Left lobe of liver (tissue), 2 donors: ENCODE measurements at regions not wholly inside any gene's neighbourhood (a gene's known extent, or its start where the extent isn't known, plus 50 kb on each side); places are given as distances from the start of the nearest gene placed in this dataset.
"Not testable (repeated sequence)": the region's sequence is repeated elsewhere in the genome, so short reads cannot be mapped to it uniquely, and the experiment has no call there.

ENCODE experiments used
- ATAC-seq: fragments of 200-7000 bp; cut with Tn5 transposase; one replicate; pipeline ENCODE4 v1.9.1; 2020; ENCODE audit warnings: mild to moderate bottlenecking, moderate library complexity
- DNase-seq: peaks from one replicate; pipeline ENCODE4 v3.0.0-alpha.2; 2020; ENCODE audit warnings: low spot score
- donor health status: DM: no; HTN: no; CAD: no; lungs with moderate emphysema.
- donor health status: DM: no; HTN: yes; CAD: no.

DNA sequence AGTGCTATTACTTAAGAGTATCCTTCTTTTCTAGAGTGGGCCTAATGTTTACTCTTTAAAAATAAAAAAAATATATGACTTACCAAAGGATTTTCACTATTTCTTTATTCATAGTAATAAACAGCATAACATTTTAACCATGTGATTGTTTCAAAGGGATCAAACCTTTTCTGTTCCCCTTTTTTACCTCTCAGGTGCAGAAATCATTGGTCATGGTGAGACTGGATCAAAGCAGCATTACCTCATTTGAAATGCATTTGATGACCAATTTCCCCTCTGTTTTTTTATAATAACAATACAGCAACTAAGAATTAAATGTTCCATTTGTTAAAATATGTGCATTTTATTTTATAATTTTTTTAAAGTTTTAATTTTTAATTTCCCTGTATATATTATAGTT, 598.0 kb upstream of the RGMB start:
- DNase-seq (no peak), ATAC-seq (no peak)

- no peak for ATAC-seq
- no peak for DNase-seq
These were observed 593.4 kb upstream of the RGMB start for GRCh38 chr5:98179791-98180755.

DNA sequence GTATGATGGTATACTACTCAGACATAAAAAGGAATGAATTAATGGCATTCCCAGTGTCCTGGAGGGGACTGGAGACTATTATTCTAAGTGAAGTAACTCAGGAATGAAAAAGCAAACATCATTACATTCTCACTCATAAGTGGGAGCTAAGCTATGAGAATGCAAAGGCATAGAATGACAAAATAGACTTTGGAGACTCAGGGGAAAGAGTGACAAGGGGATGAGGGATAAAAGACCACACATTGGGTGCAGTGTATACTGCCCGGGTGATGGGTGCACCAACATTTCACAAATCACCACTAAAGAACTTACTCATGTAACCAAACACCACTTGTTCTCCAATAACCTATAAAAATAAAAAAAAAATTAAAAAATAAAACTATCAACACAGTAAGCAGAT, 587.3 kb upstream of the RGMB start:
- ATAC-seq, result no peak
- DNase-seq, result no peak

GRCh38 chr5:98187945-98188344, 585.5 kb upstream of the RGMB start:
- DNase-seq (no peak), ATAC-seq (no peak)

- not testable (repeated sequence) for ATAC-seq, DNase-seq
These were observed 583.1 kb upstream of the RGMB start for GRCh38 chr5:98190344-98190743.

DNA sequence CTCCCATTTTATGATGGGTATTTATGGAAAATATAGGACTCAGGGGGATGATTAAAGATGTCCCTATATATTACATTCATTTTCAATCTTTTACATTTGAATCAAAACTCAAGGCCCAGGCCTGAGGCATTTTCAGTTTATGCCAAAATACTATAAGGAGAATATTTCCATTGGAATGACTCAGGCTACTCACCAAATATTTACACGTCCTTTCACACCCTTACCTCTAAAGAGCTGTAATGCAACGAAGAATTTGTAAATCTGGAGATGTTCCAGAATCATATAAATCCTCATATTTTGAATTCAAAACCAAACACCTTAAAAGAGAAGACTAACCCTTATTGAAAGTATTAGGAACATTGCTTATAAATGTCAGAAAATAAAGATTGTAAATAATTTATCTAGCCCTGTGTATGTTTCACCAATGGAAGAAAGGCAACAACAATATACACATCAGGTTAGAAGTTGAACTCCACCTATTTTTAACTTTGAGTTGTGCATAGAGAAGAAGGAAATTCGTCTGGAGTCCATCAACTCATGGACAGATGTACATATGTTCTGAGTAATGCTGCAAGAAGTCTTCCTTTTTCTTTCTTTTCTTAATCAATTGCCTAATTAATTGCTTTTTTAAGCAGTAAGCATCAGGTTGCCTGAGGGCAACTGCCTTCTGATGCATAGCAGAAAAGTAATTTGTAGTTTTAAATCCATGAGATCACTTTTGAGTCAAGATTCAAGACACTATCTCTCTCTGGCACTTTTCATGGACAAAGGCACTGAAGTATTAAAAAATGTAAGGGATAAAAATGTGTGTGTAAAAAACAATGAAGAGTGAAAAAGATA, 579.3 kb upstream of the RGMB start:
- ATAC-seq, result no peak
- DNase-seq, result no peak

GRCh38 chr5:98200726-98201541, 572.5 kb upstream of the RGMB start:
- no peak for DNase-seq
- ATAC-seq, result no peak

DNA sequence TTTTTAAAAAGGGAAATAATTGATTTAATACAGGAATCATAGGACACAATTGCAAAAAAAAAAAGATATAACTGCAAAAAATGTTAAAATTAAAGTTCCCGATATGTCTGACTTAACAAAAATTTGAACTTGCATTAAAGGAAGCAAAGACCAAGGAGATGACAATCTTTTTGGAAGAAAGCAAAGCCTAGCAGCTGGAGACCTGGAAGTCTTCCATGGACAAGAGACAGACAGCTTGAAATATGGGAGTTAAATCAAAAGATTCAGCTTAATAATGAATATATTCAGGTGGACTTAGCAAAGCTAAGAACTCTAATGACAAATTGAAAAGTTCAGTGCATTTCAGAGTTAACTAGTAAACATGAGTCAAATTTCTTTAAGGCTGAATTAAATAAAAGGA, 568.7 kb upstream of the RGMB start:
- DNase-seq, result no peak
- ATAC-seq, result no peak

- DNase-seq (no peak), ATAC-seq (no peak)
These were observed 567.6 kb upstream of the RGMB start for GRCh38 chr5:98205691-98206461.

DNA sequence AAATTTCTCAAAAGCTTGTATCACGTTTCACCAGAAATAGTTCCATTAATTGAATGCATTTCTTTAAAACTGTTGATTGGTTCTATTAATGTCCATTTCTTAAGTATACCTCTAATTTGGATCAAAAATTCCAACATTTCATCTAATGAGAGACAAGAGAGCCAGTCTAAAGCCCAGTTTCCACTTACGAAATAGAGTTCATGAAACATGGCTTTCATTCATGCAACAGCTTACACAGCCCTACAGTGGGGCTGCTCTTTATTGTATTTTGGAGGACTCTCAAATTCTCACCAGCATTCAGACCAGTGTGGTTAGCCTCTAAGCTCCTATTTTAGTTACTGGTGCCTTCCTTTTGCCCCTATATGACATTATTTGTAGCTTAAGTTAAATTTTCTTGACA, 566.9 kb upstream of the RGMB start:
- ATAC-seq (no peak), DNase-seq (no peak)

DNA sequence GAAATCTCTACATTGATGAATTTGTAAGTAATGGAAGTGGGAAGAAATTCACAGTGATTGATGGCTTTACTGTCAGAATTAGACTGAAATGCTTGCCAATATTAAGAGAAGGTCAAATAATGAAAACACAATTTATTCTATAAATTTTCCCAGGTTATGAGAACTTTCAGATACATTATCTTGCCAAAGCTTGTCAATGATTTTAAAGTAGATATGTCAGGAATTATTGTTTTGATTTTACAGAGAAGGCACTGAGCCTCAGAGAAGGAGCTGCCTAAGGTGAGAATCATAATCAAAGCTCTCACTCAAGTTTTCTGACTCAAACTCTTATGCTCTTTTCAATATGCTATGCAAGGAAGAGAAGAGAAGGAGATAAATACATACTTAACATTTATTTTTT, 564.0 kb upstream of the RGMB start:
- no peak for DNase-seq
- no peak for ATAC-seq

- ATAC-seq (no peak), DNase-seq (no peak)
These were observed 559.0 kb upstream of the RGMB start for GRCh38 chr5:98214240-98215051.

DNA sequence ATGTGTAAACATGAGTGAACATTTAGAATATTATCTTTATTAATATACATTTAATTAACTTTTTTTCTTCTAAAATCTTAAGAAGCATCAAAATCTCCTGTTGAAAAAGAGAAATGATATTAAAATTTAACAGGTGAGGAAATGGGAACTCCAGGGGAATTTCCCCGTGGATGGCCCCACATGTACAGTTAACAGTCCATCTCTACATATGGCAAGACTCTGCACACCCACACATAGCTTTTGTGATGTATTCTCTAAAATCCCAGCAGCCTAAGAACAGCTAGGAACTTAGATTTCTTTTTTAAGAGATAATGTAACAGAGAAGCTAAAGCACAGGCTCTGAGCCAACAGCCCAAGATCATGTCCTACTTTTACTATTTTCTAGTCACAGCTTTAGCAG, 556.3 kb upstream of the RGMB start:
- no peak for ATAC-seq
- DNase-seq, result no peak

DNA sequence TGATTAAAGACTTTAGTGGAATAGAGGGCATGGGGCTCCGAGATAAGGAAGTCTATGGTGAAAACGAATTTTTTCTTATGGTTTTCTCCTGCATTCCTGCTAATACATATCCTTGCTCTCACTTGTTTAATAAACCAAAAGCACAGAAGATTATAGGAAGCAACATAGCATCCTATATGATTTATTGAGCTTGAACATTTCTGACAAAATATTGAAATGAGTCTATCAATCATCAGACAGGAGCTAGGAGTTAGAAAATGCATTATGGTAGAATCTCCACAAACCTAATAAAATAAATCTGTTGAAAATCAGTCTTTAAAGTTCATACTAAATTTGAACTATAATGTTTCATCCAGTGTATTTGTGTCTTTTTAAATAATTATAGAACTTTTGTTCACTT, 554.6 kb upstream of the RGMB start:
- ATAC-seq (no peak), DNase-seq (no peak)

DNA sequence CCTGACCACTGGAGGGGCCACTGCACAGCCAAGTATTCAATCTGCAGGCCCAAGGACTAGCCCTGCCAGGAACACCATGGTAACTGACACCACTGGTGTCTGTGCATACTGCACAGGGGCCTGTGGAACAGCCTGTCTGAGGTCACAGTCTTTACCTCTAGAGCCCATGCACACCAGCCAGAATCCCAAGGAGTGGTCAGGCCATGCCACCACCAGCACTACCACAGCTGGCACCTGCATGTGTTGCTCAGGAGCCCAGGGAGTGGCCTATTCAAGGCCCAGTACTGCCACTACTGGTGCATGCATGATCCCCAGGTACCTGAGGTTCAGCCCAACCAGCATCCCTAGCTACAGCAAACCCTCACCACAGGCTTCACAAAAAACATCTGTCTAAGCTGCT, 546.0 kb upstream of the RGMB start:
- ATAC-seq (no peak), DNase-seq (no peak)

- no peak for DNase-seq
- ATAC-seq, result no peak
These were observed 542.4 kb upstream of the RGMB start for GRCh38 chr5:98231089-98231488.

DNA sequence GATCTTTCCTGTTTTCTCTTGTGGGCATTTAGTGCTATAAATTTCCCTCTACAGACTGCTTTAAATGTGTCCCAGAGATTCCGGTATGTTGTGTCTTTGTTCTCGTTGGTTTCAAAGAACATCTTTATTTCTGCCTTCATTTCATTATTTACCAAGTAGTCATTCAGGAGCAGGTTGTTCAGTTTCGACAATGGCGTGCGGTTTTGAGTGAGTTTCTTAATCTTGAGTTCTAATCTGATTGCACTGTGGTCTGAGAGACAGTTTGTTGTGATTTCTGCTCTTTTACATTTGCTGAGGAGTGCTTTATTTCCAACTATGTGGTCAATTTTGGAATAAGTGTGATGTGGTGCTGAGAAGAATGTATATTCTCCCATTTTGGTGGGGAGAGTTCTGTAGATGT, 535.7 kb upstream of the RGMB start:
- not testable (repeated sequence) for DNase-seq, ATAC-seq

GRCh38 chr5:98243972-98244371, 529.5 kb upstream of the RGMB start:
- ATAC-seq, result no peak
- no peak for DNase-seq

DNA sequence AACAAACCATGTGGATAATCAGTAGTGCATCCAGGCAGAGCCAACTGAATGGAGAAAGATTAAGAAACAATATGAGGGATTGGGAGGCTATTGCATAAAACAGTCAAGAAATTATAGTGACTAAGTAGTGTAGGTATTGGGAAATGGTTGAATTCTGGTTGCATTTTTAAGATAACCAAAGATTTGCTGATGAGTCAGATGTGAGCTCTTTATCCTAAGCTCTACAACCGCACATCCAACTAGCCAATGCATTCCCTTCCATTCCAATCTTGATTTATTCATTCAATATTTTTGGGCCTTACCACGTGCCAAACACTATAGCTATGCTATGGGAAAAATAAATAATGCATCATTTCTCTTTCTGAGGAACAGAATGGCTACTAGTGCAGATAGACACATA, 524.5 kb upstream of the RGMB start:
- DNase-seq, result no peak
- ATAC-seq, result no peak

- DNase-seq (no peak), ATAC-seq (no peak)
These were observed 514.5 kb upstream of the RGMB start for GRCh38 chr5:98258939-98259338.
